ENCODE measurements at regions not wholly inside any gene's neighbourhood (a gene's known extent, or its start where the extent isn't known, plus 50 kb on each side); places are given as distances from the start of the nearest gene placed in this dataset.

- TF ChIP-seq, protein P1, sequence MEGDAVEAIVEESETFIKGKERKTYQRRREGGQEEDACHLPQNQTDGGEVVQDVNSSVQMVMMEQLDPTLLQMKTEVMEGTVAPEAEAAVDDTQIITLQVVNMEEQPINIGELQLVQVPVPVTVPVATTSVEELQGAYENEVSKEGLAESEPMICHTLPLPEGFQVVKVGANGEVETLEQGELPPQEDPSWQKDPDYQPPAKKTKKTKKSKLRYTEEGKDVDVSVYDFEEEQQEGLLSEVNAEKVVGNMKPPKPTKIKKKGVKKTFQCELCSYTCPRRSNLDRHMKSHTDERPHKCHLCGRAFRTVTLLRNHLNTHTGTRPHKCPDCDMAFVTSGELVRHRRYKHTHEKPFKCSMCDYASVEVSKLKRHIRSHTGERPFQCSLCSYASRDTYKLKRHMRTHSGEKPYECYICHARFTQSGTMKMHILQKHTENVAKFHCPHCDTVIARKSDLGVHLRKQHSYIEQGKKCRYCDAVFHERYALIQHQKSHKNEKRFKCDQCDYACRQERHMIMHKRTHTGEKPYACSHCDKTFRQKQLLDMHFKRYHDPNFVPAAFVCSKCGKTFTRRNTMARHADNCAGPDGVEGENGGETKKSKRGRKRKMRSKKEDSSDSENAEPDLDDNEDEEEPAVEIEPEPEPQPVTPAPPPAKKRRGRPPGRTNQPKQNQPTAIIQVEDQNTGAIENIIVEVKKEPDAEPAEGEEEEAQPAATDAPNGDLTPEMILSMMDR (IDR thresholded peaks at IDR 0.05 in 4 of 5, conservative IDR thresholded peaks at IDR 0.05 in 1 of 5) = no peak
- no peak for TF ChIP-seq POLR2A (IDR thresholded peaks at IDR 0.05)
These were observed 132.0 kb downstream of the CPZ start for GRCh38 chr4:8724436-8725070.

Data from gastrocnemius medialis (tissue), 4 donors.